HepG2 (cell line): ENCODE measurements at regions not wholly inside any gene's neighbourhood (a gene's known extent, or its start where the extent isn't known, plus 50 kb on each side); places are given as distances from the start of the nearest gene placed in this dataset.

Experiments used
- ATAC-seq: fragments of 200-7000 bp; cut with Tn5 transposase; 3 replicates; pipeline ENCODE4 v1.9.1; 2020; ENCODE audit warnings: mild to moderate bottlenecking, moderate library complexity
- BruUV-seq: library from RNA; stranded (reverse); fragments of 400-500 nt; replicated peaks from 2 replicates; lab custom pipeline; 2021; lab: Mats Ljungman, UMichigan
- CTCF ChIA-PET: fragments of 300-600 bp; formaldehyde crosslinking; extraction: SDS; loops from one replicate; lab custom pipeline; 2021; ENCODE audit warnings: low total read pairs, inconsistent platforms, low intra/inter-chr PET ratio; lab: Yijun Ruan, JAX
- POLR2A ChIA-PET: fragments of 350-600 bp; sonication (Branson Sonifier 250); formaldehyde crosslinking; loops from one replicate; lab custom pipeline; 2020; ENCODE audit warnings: antibody characterized with exemption, inconsistent platforms; lab: Yijun Ruan, JAX
- DNase-seq: peaks from one replicate; pipeline ENCODE4 v3.0.0-alpha.2; 2015; ENCODE audit warnings: low spot score
- FAIRE-seq: peaks from 3 replicates; lab custom pipeline; 2011; peaks lifted over from hg19 to GRCh38; lab: Jason Lieb, UNC
- H2AFZ ChIP-seq: one replicate; pipeline ENCODE4 v1.6.1; 2011; ENCODE audit warnings: low read length, inconsistent platforms
- H3K27ac ChIP-seq: fragments of 300-600 bp; 3 replicates; pipeline ENCODE4 v1.8.0; 2011; ENCODE audit warnings: mixed run types, mild to moderate bottlenecking, mixed read lengths, low read length, inconsistent platforms; ENCODE audit not compliant: insufficient read depth; ENCODE audit errors: extremely low read length
- H3K27me3 ChIP-seq, 2 experiments: fragments of 200-600 bp in 1 of 2; 2 replicates in 1 of 2; 3 replicates in 1 of 2; pipeline versions ENCODE4 v1.6.0 to v1.8.0; 2011; ENCODE audit warnings: low read length in 2 of 2, mild to moderate bottlenecking in 2 of 2, moderate library complexity in 2 of 2, inconsistent platforms in 1 of 2; ENCODE audit not compliant: insufficient read depth in 2 of 2, control insufficient read depth in 1 of 2
- H3K36me3 ChIP-seq, 2 experiments: fragments of 200-600 bp in 1 of 2; replicated peaks in 1 of 2; 2 replicates in 1 of 2; 3 replicates in 1 of 2; pipeline versions ENCODE4 v1.5.1 to v1.8.0; 2011; ENCODE audit warnings: low read length in 2 of 2, inconsistent platforms in 1 of 2; ENCODE audit not compliant: insufficient read depth in 2 of 2, control insufficient read depth in 1 of 2
- H3K4me1 ChIP-seq: 2 replicates; pipeline ENCODE4 v1.5.1; 2012; ENCODE audit warnings: low read length, inconsistent platforms; ENCODE audit not compliant: insufficient read depth
- H3K4me2 ChIP-seq: 2 replicates; pipeline ENCODE4 v1.6.0; 2011; ENCODE audit warnings: low read depth, low read length, inconsistent platforms
- H3K4me3 ChIP-seq, 3 experiments: fragments of 200-600 bp in 1 of 3; sonication (generic), shearing (Covaris generic) in 1 of 3; replicated peaks in 1 of 3; 2 replicates each; pipeline ENCODE4 v1.5.1; 2011 to 2016; ENCODE audit warnings: low read length in 3 of 3, inconsistent platforms in 2 of 3, low read depth in 2 of 3, mild to moderate bottlenecking in 2 of 3, control low read depth in 1 of 3, mixed read lengths in 1 of 3; ENCODE audit not compliant: insufficient read depth in 1 of 3
- H3K79me2 ChIP-seq: one replicate; pipeline ENCODE4 v1.6.1; 2011; ENCODE audit warnings: low read length, inconsistent platforms; ENCODE audit not compliant: insufficient read depth
- H3K9ac ChIP-seq: 2 replicates; pipeline ENCODE4 v1.6.0; 2011; ENCODE audit warnings: mild to moderate bottlenecking, low read depth, low read length, inconsistent platforms; ENCODE audit not compliant: insufficient read depth
- H3K9me3 ChIP-seq: 2 replicates; pipeline ENCODE4 v1.5.1; 2012; ENCODE audit warnings: mild to moderate bottlenecking, low read length
- H4K20me1 ChIP-seq: 2 replicates; pipeline ENCODE4 v1.6.0; 2011; ENCODE audit warnings: inconsistent platforms, mild to moderate bottlenecking, low read length, moderate library complexity; ENCODE audit not compliant: insufficient read depth
- AKAP8 ChIP-seq: sonication (generic); formaldehyde crosslinking; IDR thresholded peaks from 2 replicates; pipeline ENCODE4 v1.5.1; 2020; ENCODE audit warnings: mild to moderate bottlenecking, missing genetic modification reagents
- ARID5B ChIP-seq: IDR thresholded peaks from 2 replicates; pipeline ENCODE4 v1.4.0; 2020; ENCODE audit warnings: mild to moderate bottlenecking, missing genetic modification reagents
- BCL6 ChIP-seq: IDR thresholded peaks from 2 replicates; pipeline ENCODE4 v1.6.1; 2016; ENCODE audit warnings: missing genetic modification reagents, missing compliant biosample characterization
- DNMT1 ChIP-seq: sonication (generic); formaldehyde crosslinking; IDR thresholded peaks from 2 replicates; pipeline ENCODE4 v1.5.1; 2020; ENCODE audit warnings: mild to moderate bottlenecking, missing genetic modification reagents
- FOXO1 ChIP-seq: sonication (generic); formaldehyde crosslinking; IDR thresholded peaks from 2 replicates; pipeline ENCODE4 v1.4.0; 2020; ENCODE audit warnings: missing genetic modification reagents
- HDAC1 ChIP-seq: sonication (generic); formaldehyde crosslinking; IDR thresholded peaks from 2 replicates; pipeline ENCODE4 v1.5.1; 2020; ENCODE audit warnings: mild to moderate bottlenecking, missing genetic modification reagents
- HOXA5 ChIP-seq: sonication (generic); formaldehyde crosslinking; IDR thresholded peaks from 2 replicates; pipeline ENCODE4 v1.4.0; 2020; ENCODE audit warnings: missing genetic modification reagents
- NR2F1 ChIP-seq, 2 experiments: fragments of 450-650 bp in 1 of 2; formaldehyde crosslinking in 1 of 2; IDR thresholded peaks; 2 replicates each; pipeline versions ENCODE4 v1.5.0 to v1.6.1; 2016 to 2020; ENCODE audit warnings: mild to moderate bottlenecking in 1 of 2, missing compliant biosample characterization in 1 of 2, missing genetic modification reagents in 1 of 2, moderate library complexity in 1 of 2
- POLR2AphosphoS5 ChIP-seq: IDR thresholded peaks from 2 replicates; pipeline ENCODE4 v1.6.1; 2012; ENCODE audit warnings: low read depth, low read length
- ZFP82 ChIP-seq: sonication (generic); formaldehyde crosslinking; IDR thresholded peaks from 2 replicates; pipeline ENCODE4 v1.5.1; 2020; ENCODE audit warnings: mild to moderate bottlenecking, missing genetic modification reagents, borderline replicate concordance
- ZMYM4 ChIP-seq: sonication (generic); formaldehyde crosslinking; IDR thresholded peaks from 2 replicates; pipeline ENCODE4 v1.8.1; 2023; ENCODE audit warnings: mild to moderate bottlenecking, missing genetic modification reagents
- ZNF329 ChIP-seq: sonication (generic); formaldehyde crosslinking; IDR thresholded peaks from 2 replicates; pipeline ENCODE4 v1.9.0; 2021; ENCODE audit warnings: low read depth, mild to moderate bottlenecking, missing genetic modification reagents
- ZNF652 ChIP-seq: IDR thresholded peaks from 2 replicates; pipeline ENCODE4 v1.6.1; 2016; ENCODE audit warnings: low read depth, borderline replicate concordance
- WGBS: methylation state at CpG from one replicate; pipeline ENCODE4 v1.1.6; 2017; ENCODE audit warnings: low lambda C conversion rate; 5-methylcytosine and 5-hydroxymethylcytosine counted together
- in situ Hi-C: cut with HindIII; loops from 2 replicates; pipeline ENCODE4 v1.10.0; 2017; ENCODE audit warnings: low pct_unique_long_range_greater_than_20kb; ENCODE audit not compliant: extremely low pct_ligation_motif_present
- intact Hi-C: fragments of 100-400 bp; cut with micrococcal nuclease; formaldehyde crosslinking; loops from one replicate; pipeline ENCODE4 v1.10.0; 2022; ENCODE audit not compliant: unreplicated experiment

GRCh38 chr9:106106396-106106795, 412.1 kb downstream of the TMEM38B start:
- FAIRE-seq = no peak
- no peaks in the 10 kb centered on the region for H3K4me1 ChIP-seq
- H4K20me1 ChIP-seq = no peaks in the 10 kb centered on the region
- no peaks in the 10 kb centered on the region for H3K27me3 ChIP-seq
- no peak overlapping the region for H3K9ac ChIP-seq
- whole genome bisulfite sequencing = 5% methylated on average over 3 of the region's 3 CpGs
- no peak for DNase-seq
- H3K79me2 ChIP-seq = no peaks in the 10 kb centered on the region
- ChIA-PET CTCF (no interaction called here), POLR2A (no interaction called here)
- no peak overlapping the region for H3K4me2 ChIP-seq
- H3K4me3 ChIP-seq = no peak overlapping the region
- no peaks in the 10 kb centered on the region for H3K9me3 ChIP-seq
- H2AFZ ChIP-seq = no peak overlapping the region
- BruUV-seq = no TSS peak
- intact Hi-C loops = no loop called here
- ATAC-seq = no peak
- in situ Hi-C loops = no loop called here
- H3K36me3 ChIP-seq = no peaks in the 10 kb centered on the region
- no peak for TF ChIP-seq POLR2AphosphoS5
- TF ChIP-seq HOXA5 (CRISPR knock-in tag) = no peak
- TF ChIP-seq NR2F1 (CRISPR knock-in tag; IDR thresholded peaks at IDR 0.05) = no peak
- no peak for TF ChIP-seq HDAC1 (CRISPR knock-in tag)
- no peak for TF ChIP-seq ARID5B
- no peak for TF ChIP-seq ZNF329 (CRISPR knock-in tag)
- TF ChIP-seq DNMT1 (CRISPR knock-in tag) = no peak
- no peak for TF ChIP-seq ZMYM4
- TF ChIP-seq BCL6 (CRISPR knock-in tag) = no peak
- no peak for TF ChIP-seq FOXO1 (CRISPR knock-in tag)
- no peak for TF ChIP-seq AKAP8 (CRISPR knock-in tag)
- TF ChIP-seq ZNF652 (CRISPR knock-in tag) = no peak
- no peak for TF ChIP-seq ZFP82 (CRISPR knock-in tag)
- H3K27ac ChIP-seq = no peak overlapping the region
